Right lobe of liver (tissue), 6 donors: ENCODE measurements at regions not wholly inside any gene's neighbourhood (a gene's known extent, or its start where the extent isn't known, plus 50 kb on each side); places are given as distances from the start of the nearest gene placed in this dataset.

Source experiments
- ATAC-seq, 4 donors: fragments of 200-7000 bp; cut with Tn5 transposase; one replicate each; pipeline ENCODE4 v1.9.1; 2020; ENCODE audit warnings: mild to moderate bottlenecking in 4 of 4, moderate library complexity in 4 of 4
- DNase-seq, 3 donors: peaks; one replicate each; pipeline ENCODE4 v3.0.0-alpha.2; 2020
- H3K27ac ChIP-seq, 3 donors: fragments of 200-600 bp; one replicate each; pipeline ENCODE4 v1.8.0; 2022
- H3K27me3 ChIP-seq, 2 donors: fragments of 200-600 bp; one replicate each; pipeline ENCODE4 v1.8.0; 2022
- H3K36me3 ChIP-seq, 4 donors: fragments of 200-600 bp; sonication (generic) in 1 of 4; one replicate each; pipeline versions ENCODE4 v1.5.1 to v1.8.0; 2017 to 2022; ENCODE audit warnings: control low read depth in 1 of 4
- H3K4me1 ChIP-seq, 4 donors: fragments of 200-600 bp; sonication (generic) in 1 of 4; one replicate each; pipeline versions ENCODE4 v1.5.1 to v1.8.0; 2017 to 2022; ENCODE audit warnings: control low read depth in 1 of 4
- H3K4me3 ChIP-seq, 3 donors: fragments of 200-600 bp; one replicate each; pipeline ENCODE4 v1.8.0; 2022
- H3K9me3 ChIP-seq, 4 donors: fragments of 200-600 bp; sonication (generic) in 1 of 4; one replicate each; pipeline versions ENCODE4 v1.5.1 to v1.8.0; 2017 to 2022; ENCODE audit warnings: control low read depth in 1 of 4
- CTCF ChIP-seq, 4 donors: fragments of 200-600 bp in 3 of 4; fragments of 450-650 bp in 1 of 4; IDR thresholded peaks; one replicate each; pipeline versions ENCODE4 v1.5.1 to v1.8.0; 2016 to 2022; ENCODE audit warnings: antibody characterized with exemption in 4 of 4, mild to moderate bottlenecking in 2 of 4
- POLR2A ChIP-seq: fragments of 450-650 bp; IDR thresholded peaks from one replicate; pipeline ENCODE4 v1.6.1; 2017; ENCODE audit warnings: antibody characterized with exemption, mild to moderate bottlenecking
- WGBS: methylation state at CpG from one replicate; pipeline ENCODE4 v1.1.6; 2018; ENCODE audit warnings: low coverage, low lambda C conversion rate; ENCODE audit not compliant: insufficient coverage; ENCODE audit errors: missing lambda C conversion rate; 5-methylcytosine and 5-hydroxymethylcytosine counted together
- intact Hi-C, 2 donors: fragments of 100-400 bp; cut with DNase I; formaldehyde crosslinking; loops; one replicate each; pipeline versions ENCODE4 v1.11.2 to v1.14.1; 2022
- donor health status: DM: no; HTN: yes; CAD: no.
- donor health status: DM: no; HTN: no; CAD: no.
- donor health status: DM: no; HTN: no; CAD: no.
- donor health status: DM: no; HTN: yes; CAD: no.
- donor health status: DM: no; HTN: yes; CAD: no.

DNA sequence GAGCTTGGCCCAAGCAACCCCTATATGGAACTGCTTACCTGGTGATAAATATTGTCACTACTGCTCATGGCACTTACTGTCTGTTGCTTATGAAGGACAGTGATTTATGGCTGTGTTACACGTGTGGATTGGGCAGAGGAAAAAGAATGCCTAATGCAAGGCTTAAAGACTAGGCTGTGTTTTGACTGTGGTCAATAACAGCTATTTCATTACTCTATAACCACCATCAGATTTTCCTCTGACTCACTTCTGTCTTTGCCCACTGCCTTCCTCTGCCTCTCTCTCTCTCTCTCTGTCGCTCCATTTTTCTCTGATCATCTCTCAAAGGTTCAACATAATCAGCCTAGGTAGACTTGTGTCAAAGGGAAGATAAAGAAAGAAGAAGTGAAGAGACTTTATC is 96.2 kb downstream of the TLR4 start:
- ATAC-seq = no peak
- 58% methylated on average over 2 of the region's 2 CpGs for WGBS
- no peak overlapping the region for H3K27ac ChIP-seq
- H3K36me3 ChIP-seq = no peaks in the 10 kb centered on the region
- no peak for DNase-seq
- H3K27me3 ChIP-seq = no peaks in the 10 kb centered on the region
- no peaks in the 10 kb centered on the region for H3K4me1 ChIP-seq
- intact Hi-C loops = no loop called here
- no peak overlapping the region for H3K4me3 ChIP-seq
- TF ChIP-seq CTCF (IDR thresholded peaks at IDR 0.05) (no peak), POLR2A (no peak)
- no peaks in the 10 kb centered on the region for H3K9me3 ChIP-seq

- H3K36me3 ChIP-seq = no peaks in the 10 kb centered on the region
- H3K9me3 ChIP-seq = no peaks in the 10 kb centered on the region
- H3K27ac ChIP-seq = no peak overlapping the region
- no peaks in the 10 kb centered on the region for H3K27me3 ChIP-seq
- TF ChIP-seq POLR2A (no peak), CTCF (IDR thresholded peaks at IDR 0.05) (no peak)
- intact Hi-C loops = no loop called here
- ATAC-seq (no peak), DNase-seq (no peak)
- H3K4me1 ChIP-seq = no peaks in the 10 kb centered on the region
- H3K4me3 ChIP-seq = no peak overlapping the region
- 76% methylated on average over 4 of the region's 4 CpGs for WGBS
Measured at GRCh38 chr9:117809751-117810150, 105.5 kb downstream of the TLR4 start.

DNA sequence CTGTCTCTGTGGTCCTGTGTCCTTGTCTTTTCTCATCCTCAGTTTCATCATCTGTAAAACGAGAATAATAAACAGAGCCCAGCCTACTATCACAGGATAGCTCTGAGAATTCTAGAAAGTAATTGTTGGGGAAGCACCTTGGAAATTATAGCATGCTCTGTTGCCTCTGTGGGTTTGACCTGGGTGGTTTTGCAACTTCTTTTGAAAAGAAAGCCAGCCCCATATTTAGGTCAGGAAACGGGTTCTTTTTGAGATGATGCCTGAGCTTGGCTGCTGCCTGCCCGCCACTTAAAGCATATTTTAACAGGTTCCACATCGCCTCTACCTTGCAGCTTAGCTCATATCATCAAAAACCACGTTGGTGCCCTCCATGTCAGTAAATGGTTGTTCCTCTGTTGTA is 111.1 kb downstream of the TLR4 start:
- no peaks in the 10 kb centered on the region for H3K9me3 ChIP-seq
- DNase-seq (no peak), ATAC-seq (no peak)
- H3K4me1 ChIP-seq = no peaks in the 10 kb centered on the region
- no peak overlapping the region for H3K27ac ChIP-seq
- no peak overlapping the region for H3K4me3 ChIP-seq
- no peaks in the 10 kb centered on the region for H3K27me3 ChIP-seq
- TF ChIP-seq CTCF (IDR thresholded peaks at IDR 0.05) (no peak), POLR2A (no peak)
- intact Hi-C loops = no loop called here
- 43% methylated on average over 5 of the region's 5 CpGs for WGBS
- no peaks in the 10 kb centered on the region for H3K36me3 ChIP-seq

- Histone ChIP-seq H3K4me1 (no peaks in the 10 kb centered on the region), H3K36me3 (no peaks in the 10 kb centered on the region), H3K9me3 (no peaks in the 10 kb centered on the region), H3K27ac (no peak overlapping the region), H3K27me3 (no peaks in the 10 kb centered on the region), H3K4me3 (no peak overlapping the region)
- intact Hi-C loops = no loop called here
- WGBS = 58% methylated on average over 3 of the region's 3 CpGs
- no peak for ATAC-seq
- DNase-seq = no peak
- TF ChIP-seq POLR2A (no peak), CTCF (IDR thresholded peaks at IDR 0.05) (no peak)
Measured at GRCh38 chr9:117815948-117816347, 111.7 kb downstream of the TLR4 start.

DNA sequence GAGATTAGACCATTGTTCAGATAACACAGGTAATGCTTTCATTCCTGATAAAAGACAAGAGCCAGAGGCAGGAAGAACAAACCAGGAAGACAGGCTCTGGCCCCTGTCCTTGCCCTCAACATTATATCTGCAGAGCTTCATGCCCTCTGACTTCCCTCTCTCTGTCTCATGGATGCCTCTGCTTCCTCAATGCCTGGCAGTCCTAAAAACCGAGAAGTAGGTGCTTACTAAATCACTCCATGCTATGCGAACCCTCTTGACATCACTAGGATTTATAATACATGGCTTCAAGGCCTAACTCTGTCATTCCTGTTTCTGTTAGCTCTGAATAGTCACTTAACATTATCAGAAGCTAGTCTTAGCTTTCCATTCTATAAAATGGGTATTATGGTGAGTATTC is 117.8 kb downstream of the TLR4 start:
- H3K4me3 ChIP-seq = no peak overlapping the region
- no peaks in the 10 kb centered on the region for H3K36me3 ChIP-seq
- no peaks in the 10 kb centered on the region for H3K9me3 ChIP-seq
- no peak for TF ChIP-seq POLR2A
- no peak for TF ChIP-seq CTCF (IDR thresholded peaks at IDR 0.05)
- WGBS = 31% methylated on average over 2 of the region's 2 CpGs
- ATAC-seq (peak in 3 of 4 donors; percentile 23 to 32 (median 30)), DNase-seq (no peak)
- no peaks in the 10 kb centered on the region for H3K4me1 ChIP-seq
- intact Hi-C loops = no loop called here
- H3K27me3 ChIP-seq = no peaks in the 10 kb centered on the region
- H3K27ac ChIP-seq = no peak overlapping the region
